WTC11 (cell line): ENCODE measurements at regions not wholly inside any gene's neighbourhood (a gene's known extent, or its start where the extent isn't known, plus 50 kb on each side); places are given as distances from the start of the nearest gene placed in this dataset.

ENCODE experiments used
- ATAC-seq: fragments of 200-7000 bp; cut with Tn5 transposase; 2 replicates; pipeline ENCODE4 v1.10.0; 2021; ENCODE audit warnings: mild to moderate bottlenecking, moderate library complexity
- CTCF ChIA-PET: fragments of 300-600 bp; sonication (Branson Sonifier 250); formaldehyde crosslinking; loops from one replicate; lab custom pipeline; 2021; ENCODE audit warnings: antibody characterized with exemption; lab: Charles Lee
- POLR2A ChIA-PET: fragments of 350-600 bp; sonication (Branson Sonifier 250); formaldehyde crosslinking; loops from one replicate; lab custom pipeline; 2021; ENCODE audit warnings: antibody characterized with exemption; lab: Charles Lee
- DNase-seq: peaks from one replicate; pipeline ENCODE4 v3.0.0; 2021; ENCODE audit warnings: low spot score
- H3K27ac Mint-ChIP-seq: 2 replicates; pipeline ENCODE4 v1.8.0; 2021; ENCODE audit warnings: mixed read lengths
- H3K27me3 Mint-ChIP-seq: 2 replicates; pipeline ENCODE4 v1.8.0; 2021; ENCODE audit warnings: low read depth, mild to moderate bottlenecking, moderate library complexity, mixed read lengths
- H3K36me3 Mint-ChIP-seq: 2 replicates; pipeline ENCODE4 v1.8.0; 2021; ENCODE audit warnings: mixed read lengths
- H3K4me1 Mint-ChIP-seq: 2 replicates; pipeline ENCODE4 v1.8.0; 2022; ENCODE audit warnings: mixed read lengths
- H3K4me3 Mint-ChIP-seq: 2 replicates; pipeline ENCODE4 v1.8.0; 2021; ENCODE audit warnings: mild to moderate bottlenecking, moderate library complexity, mixed read lengths
- H3K9me3 Mint-ChIP-seq: 2 replicates; pipeline ENCODE4 v1.8.0; 2021; ENCODE audit warnings: mixed read lengths
- EMX1 ChIP-seq: fragments of 250-450 bp; sonication (Bioruptor Pico); IDR thresholded peaks from 2 replicates; pipeline ENCODE4 v1.8.0; 2021; ENCODE audit warnings: mild to moderate bottlenecking
- IRF2 ChIP-seq: sonication (generic); formaldehyde crosslinking; IDR thresholded peaks from 2 replicates; pipeline ENCODE4 v1.8.0; 2022; ENCODE audit warnings: low read depth, missing genetic modification reagents, borderline replicate concordance
- KAT7 ChIP-seq: sonication (generic); formaldehyde crosslinking; IDR thresholded peaks from 2 replicates; pipeline ENCODE4 v1.8.1; 2023; ENCODE audit warnings: missing genetic modification reagents, mild to moderate bottlenecking, borderline replicate concordance
- MYBL2 ChIP-seq: sonication (generic); formaldehyde crosslinking; IDR thresholded peaks from 2 replicates; pipeline ENCODE4 v1.8.1; 2023; ENCODE audit warnings: mild to moderate bottlenecking, moderate library complexity, missing genetic modification reagents
- NFE2L1 ChIP-seq: sonication (generic); formaldehyde crosslinking; IDR thresholded peaks from 2 replicates; pipeline ENCODE4 v1.8.1; 2023; ENCODE audit warnings: missing genetic modification reagents
- TCF7 ChIP-seq: sonication (generic); formaldehyde crosslinking; IDR thresholded peaks from 2 replicates; pipeline ENCODE4 v1.8.0; 2022; ENCODE audit warnings: mild to moderate bottlenecking, low read depth, missing genetic modification reagents, moderate library complexity
- ZNF671 ChIP-seq: fragments of 250-450 bp; sonication (Bioruptor Pico); IDR thresholded peaks from 2 replicates; pipeline ENCODE4 v1.8.0; 2021; ENCODE audit warnings: mild to moderate bottlenecking
- TF ChIP-seq, protein P1 (sequence below): fragments of 250-450 bp; sonication (Bioruptor Pico); IDR thresholded peaks from 2 replicates; pipeline ENCODE4 v1.9.0; 2021; ENCODE audit warnings: mild to moderate bottlenecking, borderline replicate concordance
- TF ChIP-seq, protein P2 (sequence below): sonication (generic); formaldehyde crosslinking; IDR thresholded peaks from 2 replicates; pipeline ENCODE4 v1.8.0; 2022; ENCODE audit warnings: mild to moderate bottlenecking, missing genetic modification reagents
- TF ChIP-seq, protein P3 (sequence below): sonication (generic); formaldehyde crosslinking; IDR thresholded peaks from 2 replicates; pipeline ENCODE4 v1.8.0; 2023; ENCODE audit warnings: mild to moderate bottlenecking, missing genetic modification reagents
- TF ChIP-seq, protein P4 (sequence below): sonication (generic); formaldehyde crosslinking; IDR thresholded peaks from 2 replicates; pipeline ENCODE4 v1.8.1; 2022; ENCODE audit warnings: missing genetic modification reagents, borderline replicate concordance
- TF ChIP-seq, protein P5 (sequence below): fragments of 250-450 bp; sonication (Bioruptor Pico); IDR thresholded peaks from 2 replicates; pipeline ENCODE4 v1.8.0; 2021; ENCODE audit warnings: mild to moderate bottlenecking
- TF ChIP-seq, protein P6 (sequence below): sonication (generic); formaldehyde crosslinking; IDR thresholded peaks from 2 replicates; pipeline ENCODE4 v1.8.0; 2023; ENCODE audit warnings: missing genetic modification reagents
- TF ChIP-seq, protein P7 (sequence below): sonication (generic); formaldehyde crosslinking; IDR thresholded peaks from 2 replicates; pipeline ENCODE4 v1.8.0; 2022; ENCODE audit warnings: mild to moderate bottlenecking, missing genetic modification reagents
- TF ChIP-seq, protein P8 (sequence below): sonication (generic); formaldehyde crosslinking; IDR thresholded peaks from 2 replicates; pipeline ENCODE4 v1.8.1; 2023; ENCODE audit warnings: mild to moderate bottlenecking, missing genetic modification reagents, moderate library complexity
- TF ChIP-seq, protein P9 (sequence below): sonication (generic); formaldehyde crosslinking; IDR thresholded peaks from 2 replicates; pipeline ENCODE4 v1.8.1; 2022; ENCODE audit warnings: low read depth, missing genetic modification reagents, borderline replicate concordance

DNA sequence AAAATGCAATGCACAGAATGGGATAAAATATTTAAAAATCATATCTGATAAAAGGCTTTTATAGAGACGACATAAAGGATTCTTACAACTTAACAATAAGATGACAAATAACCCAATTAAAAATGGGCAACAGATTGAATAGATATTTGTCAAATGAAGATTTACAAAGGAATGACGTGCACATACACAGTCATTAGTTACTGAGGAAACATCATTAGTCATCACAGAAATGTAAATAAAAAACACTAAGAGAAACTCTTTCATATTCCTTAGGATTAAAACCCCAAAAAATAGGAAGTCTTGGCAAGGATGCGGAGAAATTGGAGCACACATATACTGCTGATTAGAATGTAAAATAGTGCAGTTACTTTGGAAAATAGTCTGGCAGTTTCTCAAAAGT, 1886.0 kb upstream of the CDH6 start (continued):
- TF ChIP-seq MYBL2, result no peak
- TF ChIP-seq, protein P1, sequence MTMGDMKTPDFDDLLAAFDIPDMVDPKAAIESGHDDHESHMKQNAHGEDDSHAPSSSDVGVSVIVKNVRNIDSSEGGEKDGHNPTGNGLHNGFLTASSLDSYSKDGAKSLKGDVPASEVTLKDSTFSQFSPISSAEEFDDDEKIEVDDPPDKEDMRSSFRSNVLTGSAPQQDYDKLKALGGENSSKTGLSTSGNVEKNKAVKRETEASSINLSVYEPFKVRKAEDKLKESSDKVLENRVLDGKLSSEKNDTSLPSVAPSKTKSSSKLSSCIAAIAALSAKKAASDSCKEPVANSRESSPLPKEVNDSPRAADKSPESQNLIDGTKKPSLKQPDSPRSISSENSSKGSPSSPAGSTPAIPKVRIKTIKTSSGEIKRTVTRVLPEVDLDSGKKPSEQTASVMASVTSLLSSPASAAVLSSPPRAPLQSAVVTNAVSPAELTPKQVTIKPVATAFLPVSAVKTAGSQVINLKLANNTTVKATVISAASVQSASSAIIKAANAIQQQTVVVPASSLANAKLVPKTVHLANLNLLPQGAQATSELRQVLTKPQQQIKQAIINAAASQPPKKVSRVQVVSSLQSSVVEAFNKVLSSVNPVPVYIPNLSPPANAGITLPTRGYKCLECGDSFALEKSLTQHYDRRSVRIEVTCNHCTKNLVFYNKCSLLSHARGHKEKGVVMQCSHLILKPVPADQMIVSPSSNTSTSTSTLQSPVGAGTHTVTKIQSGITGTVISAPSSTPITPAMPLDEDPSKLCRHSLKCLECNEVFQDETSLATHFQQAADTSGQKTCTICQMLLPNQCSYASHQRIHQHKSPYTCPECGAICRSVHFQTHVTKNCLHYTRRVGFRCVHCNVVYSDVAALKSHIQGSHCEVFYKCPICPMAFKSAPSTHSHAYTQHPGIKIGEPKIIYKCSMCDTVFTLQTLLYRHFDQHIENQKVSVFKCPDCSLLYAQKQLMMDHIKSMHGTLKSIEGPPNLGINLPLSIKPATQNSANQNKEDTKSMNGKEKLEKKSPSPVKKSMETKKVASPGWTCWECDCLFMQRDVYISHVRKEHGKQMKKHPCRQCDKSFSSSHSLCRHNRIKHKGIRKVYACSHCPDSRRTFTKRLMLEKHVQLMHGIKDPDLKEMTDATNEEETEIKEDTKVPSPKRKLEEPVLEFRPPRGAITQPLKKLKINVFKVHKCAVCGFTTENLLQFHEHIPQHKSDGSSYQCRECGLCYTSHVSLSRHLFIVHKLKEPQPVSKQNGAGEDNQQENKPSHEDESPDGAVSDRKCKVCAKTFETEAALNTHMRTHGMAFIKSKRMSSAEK, result no peak

DNA sequence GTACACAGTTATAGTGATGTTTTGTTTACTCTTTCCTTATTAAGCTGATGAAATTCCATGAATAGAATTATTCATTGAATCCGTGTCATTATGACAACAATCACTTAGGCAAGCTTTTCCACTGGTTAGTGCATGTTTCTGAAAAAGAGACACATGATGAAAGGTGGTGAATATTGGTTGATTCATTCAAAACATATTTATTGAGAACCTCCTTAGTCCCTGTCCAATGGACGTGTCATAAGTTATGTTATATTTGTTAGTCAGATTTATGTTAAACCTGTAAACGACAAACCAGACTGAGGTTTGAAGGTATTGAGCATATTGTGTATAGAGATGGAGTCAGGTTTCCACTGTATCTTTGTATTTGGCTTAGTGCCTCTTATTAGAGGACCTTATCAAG, 1888.9 kb upstream of the CDH6 start:
- Mint-ChIP-seq H3K4me3 (no peak overlapping the region), H3K36me3 (peaks cover 4% of the 10 kb centered on the region; the same call in 1 of the 2 replicates), H3K4me1 (no peaks in the 10 kb centered on the region), H3K27me3 (no peaks in the 10 kb centered on the region), H3K9me3 (peaks cover 20% of the 10 kb centered on the region), H3K27ac (no peak overlapping the region)
- CTCF ChIA-PET, result no interaction called here
- DNase-seq (no peak), ATAC-seq (no peak)
- POLR2A ChIA-PET, result no interaction called here
- TF ChIP-seq, protein P2, sequence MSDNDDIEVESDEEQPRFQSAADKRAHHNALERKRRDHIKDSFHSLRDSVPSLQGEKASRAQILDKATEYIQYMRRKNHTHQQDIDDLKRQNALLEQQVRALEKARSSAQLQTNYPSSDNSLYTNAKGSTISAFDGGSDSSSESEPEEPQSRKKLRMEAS (CRISPR knock-in tag), result no peak
- TF ChIP-seq ZNF671 (no peak), IRF2 (CRISPR knock-in tag) (no peak), KAT7 (CRISPR knock-in tag) (no peak)
- TF ChIP-seq, protein P3, sequence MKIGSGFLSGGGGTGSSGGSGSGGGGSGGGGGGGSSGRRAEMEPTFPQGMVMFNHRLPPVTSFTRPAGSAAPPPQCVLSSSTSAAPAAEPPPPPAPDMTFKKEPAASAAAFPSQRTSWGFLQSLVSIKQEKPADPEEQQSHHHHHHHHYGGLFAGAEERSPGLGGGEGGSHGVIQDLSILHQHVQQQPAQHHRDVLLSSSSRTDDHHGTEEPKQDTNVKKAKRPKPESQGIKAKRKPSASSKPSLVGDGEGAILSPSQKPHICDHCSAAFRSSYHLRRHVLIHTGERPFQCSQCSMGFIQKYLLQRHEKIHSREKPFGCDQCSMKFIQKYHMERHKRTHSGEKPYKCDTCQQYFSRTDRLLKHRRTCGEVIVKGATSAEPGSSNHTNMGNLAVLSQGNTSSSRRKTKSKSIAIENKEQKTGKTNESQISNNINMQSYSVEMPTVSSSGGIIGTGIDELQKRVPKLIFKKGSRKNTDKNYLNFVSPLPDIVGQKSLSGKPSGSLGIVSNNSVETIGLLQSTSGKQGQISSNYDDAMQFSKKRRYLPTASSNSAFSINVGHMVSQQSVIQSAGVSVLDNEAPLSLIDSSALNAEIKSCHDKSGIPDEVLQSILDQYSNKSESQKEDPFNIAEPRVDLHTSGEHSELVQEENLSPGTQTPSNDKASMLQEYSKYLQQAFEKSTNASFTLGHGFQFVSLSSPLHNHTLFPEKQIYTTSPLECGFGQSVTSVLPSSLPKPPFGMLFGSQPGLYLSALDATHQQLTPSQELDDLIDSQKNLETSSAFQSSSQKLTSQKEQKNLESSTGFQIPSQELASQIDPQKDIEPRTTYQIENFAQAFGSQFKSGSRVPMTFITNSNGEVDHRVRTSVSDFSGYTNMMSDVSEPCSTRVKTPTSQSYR (CRISPR knock-in tag), result no peak
- TF ChIP-seq, protein P4, sequence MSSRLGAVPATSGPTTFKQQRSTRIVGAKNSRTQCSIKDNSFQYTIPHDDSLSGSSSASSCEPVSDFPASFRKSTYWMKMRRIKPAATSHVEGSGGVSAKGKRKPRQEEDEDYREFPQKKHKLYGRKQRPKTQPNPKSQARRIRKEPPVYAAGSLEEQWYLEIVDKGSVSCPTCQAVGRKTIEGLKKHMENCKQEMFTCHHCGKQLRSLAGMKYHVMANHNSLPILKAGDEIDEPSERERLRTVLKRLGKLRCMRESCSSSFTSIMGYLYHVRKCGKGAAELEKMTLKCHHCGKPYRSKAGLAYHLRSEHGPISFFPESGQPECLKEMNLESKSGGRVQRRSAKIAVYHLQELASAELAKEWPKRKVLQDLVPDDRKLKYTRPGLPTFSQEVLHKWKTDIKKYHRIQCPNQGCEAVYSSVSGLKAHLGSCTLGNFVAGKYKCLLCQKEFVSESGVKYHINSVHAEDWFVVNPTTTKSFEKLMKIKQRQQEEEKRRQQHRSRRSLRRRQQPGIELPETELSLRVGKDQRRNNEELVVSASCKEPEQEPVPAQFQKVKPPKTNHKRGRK (CRISPR knock-in tag), result no peak

DNA sequence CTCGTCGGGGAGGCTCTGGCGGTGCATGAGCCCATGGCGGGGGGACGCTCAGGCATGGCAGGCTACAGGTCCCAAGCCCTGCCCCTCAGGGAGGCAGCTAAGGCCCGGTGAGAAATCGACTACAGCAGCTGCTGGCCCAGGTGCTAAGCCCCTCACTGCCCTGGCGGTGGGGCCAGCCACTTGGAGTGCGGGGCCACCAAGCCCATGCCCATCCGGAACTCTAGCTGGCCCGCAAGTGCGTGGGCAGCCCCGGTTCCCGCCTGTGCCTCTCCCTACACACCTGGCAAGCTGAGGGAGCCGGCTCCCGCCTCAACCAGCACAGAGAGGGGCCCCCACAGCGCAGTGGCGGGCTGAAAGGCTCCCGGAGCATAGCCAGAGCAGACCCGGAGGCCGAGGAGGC, 1896.9 kb upstream of the CDH6 start:
- no peaks in the 10 kb centered on the region; the same call in 1 of the 2 replicates for H3K27me3 Mint-ChIP-seq
- no peaks in the 10 kb centered on the region for H3K4me1 Mint-ChIP-seq
- CTCF ChIA-PET, result no interaction called here
- H3K4me3 Mint-ChIP-seq, result no peak overlapping the region
- no peak for DNase-seq
- no peak for ATAC-seq
- H3K36me3 Mint-ChIP-seq, result peaks cover 2% of the 10 kb centered on the region; the same call in 1 of the 2 replicates
- peaks cover 43% of the 10 kb centered on the region for H3K9me3 Mint-ChIP-seq
- H3K27ac Mint-ChIP-seq, result no peak overlapping the region
- POLR2A ChIA-PET, result no interaction called here
- TF ChIP-seq NFE2L1 (CRISPR knock-in tag) (no peak), EMX1 (CRISPR knock-in tag) (no peak), IRF2 (CRISPR knock-in tag) (no peak), TCF7 (CRISPR knock-in tag) (no peak)
- TF ChIP-seq, protein P5, sequence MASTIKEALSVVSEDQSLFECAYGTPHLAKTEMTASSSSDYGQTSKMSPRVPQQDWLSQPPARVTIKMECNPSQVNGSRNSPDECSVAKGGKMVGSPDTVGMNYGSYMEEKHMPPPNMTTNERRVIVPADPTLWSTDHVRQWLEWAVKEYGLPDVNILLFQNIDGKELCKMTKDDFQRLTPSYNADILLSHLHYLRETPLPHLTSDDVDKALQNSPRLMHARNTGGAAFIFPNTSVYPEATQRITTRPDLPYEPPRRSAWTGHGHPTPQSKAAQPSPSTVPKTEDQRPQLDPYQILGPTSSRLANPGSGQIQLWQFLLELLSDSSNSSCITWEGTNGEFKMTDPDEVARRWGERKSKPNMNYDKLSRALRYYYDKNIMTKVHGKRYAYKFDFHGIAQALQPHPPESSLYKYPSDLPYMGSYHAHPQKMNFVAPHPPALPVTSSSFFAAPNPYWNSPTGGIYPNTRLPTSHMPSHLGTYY, result no peak
- TF ChIP-seq, protein P6, sequence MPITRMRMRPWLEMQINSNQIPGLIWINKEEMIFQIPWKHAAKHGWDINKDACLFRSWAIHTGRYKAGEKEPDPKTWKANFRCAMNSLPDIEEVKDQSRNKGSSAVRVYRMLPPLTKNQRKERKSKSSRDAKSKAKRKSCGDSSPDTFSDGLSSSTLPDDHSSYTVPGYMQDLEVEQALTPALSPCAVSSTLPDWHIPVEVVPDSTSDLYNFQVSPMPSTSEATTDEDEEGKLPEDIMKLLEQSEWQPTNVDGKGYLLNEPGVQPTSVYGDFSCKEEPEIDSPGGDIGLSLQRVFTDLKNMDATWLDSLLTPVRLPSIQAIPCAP (CRISPR knock-in tag), result no peak
- TF ChIP-seq, protein P7, sequence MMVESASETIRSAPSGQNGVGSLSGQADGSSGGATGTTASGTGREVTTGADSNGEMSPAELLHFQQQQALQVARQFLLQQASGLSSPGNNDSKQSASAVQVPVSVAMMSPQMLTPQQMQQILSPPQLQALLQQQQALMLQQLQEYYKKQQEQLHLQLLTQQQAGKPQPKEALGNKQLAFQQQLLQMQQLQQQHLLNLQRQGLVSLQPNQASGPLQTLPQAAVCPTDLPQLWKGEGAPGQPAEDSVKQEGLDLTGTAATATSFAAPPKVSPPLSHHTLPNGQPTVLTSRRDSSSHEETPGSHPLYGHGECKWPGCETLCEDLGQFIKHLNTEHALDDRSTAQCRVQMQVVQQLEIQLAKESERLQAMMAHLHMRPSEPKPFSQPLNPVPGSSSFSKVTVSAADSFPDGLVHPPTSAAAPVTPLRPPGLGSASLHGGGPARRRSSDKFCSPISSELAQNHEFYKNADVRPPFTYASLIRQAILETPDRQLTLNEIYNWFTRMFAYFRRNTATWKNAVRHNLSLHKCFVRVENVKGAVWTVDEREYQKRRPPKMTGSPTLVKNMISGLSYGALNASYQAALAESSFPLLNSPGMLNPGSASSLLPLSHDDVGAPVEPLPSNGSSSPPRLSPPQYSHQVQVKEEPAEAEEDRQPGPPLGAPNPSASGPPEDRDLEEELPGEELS (CRISPR knock-in tag), result no peak
- TF ChIP-seq, protein P8, sequence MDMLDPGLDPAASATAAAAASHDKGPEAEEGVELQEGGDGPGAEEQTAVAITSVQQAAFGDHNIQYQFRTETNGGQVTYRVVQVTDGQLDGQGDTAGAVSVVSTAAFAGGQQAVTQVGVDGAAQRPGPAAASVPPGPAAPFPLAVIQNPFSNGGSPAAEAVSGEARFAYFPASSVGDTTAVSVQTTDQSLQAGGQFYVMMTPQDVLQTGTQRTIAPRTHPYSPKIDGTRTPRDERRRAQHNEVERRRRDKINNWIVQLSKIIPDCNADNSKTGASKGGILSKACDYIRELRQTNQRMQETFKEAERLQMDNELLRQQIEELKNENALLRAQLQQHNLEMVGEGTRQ (CRISPR knock-in tag), result no peak
- TF ChIP-seq, protein P9, sequence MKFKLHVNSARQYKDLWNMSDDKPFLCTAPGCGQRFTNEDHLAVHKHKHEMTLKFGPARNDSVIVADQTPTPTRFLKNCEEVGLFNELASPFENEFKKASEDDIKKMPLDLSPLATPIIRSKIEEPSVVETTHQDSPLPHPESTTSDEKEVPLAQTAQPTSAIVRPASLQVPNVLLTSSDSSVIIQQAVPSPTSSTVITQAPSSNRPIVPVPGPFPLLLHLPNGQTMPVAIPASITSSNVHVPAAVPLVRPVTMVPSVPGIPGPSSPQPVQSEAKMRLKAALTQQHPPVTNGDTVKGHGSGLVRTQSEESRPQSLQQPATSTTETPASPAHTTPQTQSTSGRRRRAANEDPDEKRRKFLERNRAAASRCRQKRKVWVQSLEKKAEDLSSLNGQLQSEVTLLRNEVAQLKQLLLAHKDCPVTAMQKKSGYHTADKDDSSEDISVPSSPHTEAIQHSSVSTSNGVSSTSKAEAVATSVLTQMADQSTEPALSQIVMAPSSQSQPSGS (CRISPR knock-in tag), result no peak
